Testis (tissue), 2 donors: ENCODE measurements at regions not wholly inside any gene's neighbourhood (a gene's known extent, or its start where the extent isn't known, plus 50 kb on each side); places are given as distances from the start of the nearest gene placed in this dataset.

Experiments used
- POLR2A ChIP-seq: fragments of 450-650 bp; IDR thresholded peaks from one replicate; pipeline ENCODE4 v1.6.1; 2017; ENCODE audit warnings: antibody characterized with exemption, mild to moderate bottlenecking, moderate library complexity
- TF ChIP-seq, protein P1 (sequence below), 3 experiments: fragments of 450-650 bp in 2 of 3; fragments of 200-600 bp in 1 of 3; sonication (generic) in 1 of 3; IDR thresholded peaks; one replicate each; pipeline ENCODE4 v1.5.1; 2016 to 2019; ENCODE audit warnings: antibody characterized with exemption in 3 of 3, mild to moderate bottlenecking in 2 of 3, moderate library complexity in 1 of 3

- TF ChIP-seq, protein P1, sequence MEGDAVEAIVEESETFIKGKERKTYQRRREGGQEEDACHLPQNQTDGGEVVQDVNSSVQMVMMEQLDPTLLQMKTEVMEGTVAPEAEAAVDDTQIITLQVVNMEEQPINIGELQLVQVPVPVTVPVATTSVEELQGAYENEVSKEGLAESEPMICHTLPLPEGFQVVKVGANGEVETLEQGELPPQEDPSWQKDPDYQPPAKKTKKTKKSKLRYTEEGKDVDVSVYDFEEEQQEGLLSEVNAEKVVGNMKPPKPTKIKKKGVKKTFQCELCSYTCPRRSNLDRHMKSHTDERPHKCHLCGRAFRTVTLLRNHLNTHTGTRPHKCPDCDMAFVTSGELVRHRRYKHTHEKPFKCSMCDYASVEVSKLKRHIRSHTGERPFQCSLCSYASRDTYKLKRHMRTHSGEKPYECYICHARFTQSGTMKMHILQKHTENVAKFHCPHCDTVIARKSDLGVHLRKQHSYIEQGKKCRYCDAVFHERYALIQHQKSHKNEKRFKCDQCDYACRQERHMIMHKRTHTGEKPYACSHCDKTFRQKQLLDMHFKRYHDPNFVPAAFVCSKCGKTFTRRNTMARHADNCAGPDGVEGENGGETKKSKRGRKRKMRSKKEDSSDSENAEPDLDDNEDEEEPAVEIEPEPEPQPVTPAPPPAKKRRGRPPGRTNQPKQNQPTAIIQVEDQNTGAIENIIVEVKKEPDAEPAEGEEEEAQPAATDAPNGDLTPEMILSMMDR (IDR thresholded peaks at IDR 0.05) = no peak
- no peak for TF ChIP-seq POLR2A
These were observed 106.2 kb downstream of the TUBA3C start for GRCh38 chr13:19075418-19075817.
